RCC 7860 (cell line): ENCODE measurements at regions not wholly inside any gene's neighbourhood (a gene's known extent, or its start where the extent isn't known, plus 50 kb on each side); places are given as distances from the start of the nearest gene placed in this dataset.
"Not testable (repeated sequence)": the region's sequence is repeated elsewhere in the genome, so short reads cannot be mapped to it uniquely, and the experiment has no call there.

Experiments used
- DNase-seq: peaks from one replicate; pipeline ENCODE4 v3.0.0-alpha.2; 2015; ENCODE audit warnings: low spot score
- FAIRE-seq: peaks from 2 replicates; lab custom pipeline; 2012; peaks lifted over from hg19 to GRCh38; lab: Jason Lieb, UNC

- DNase-seq, result no peak
- FAIRE-seq, result no peak
Measured at GRCh38 chr1:211206981-211207380, 52.2 kb upstream of the RCOR3 start.

- DNase-seq (no peak), FAIRE-seq (no peak)
Measured at GRCh38 chr1:211200311-211200710, 58.9 kb upstream of the RCOR3 start.

- FAIRE-seq (no peak), DNase-seq (no peak)
Measured at GRCh38 chr1:211198880-211199279, 60.3 kb upstream of the RCOR3 start.

- DNase-seq (peak; percentile 39), FAIRE-seq (no peak)
Measured at GRCh38 chr1:211198111-211198510, 61.1 kb upstream of the RCOR3 start.

DNA sequence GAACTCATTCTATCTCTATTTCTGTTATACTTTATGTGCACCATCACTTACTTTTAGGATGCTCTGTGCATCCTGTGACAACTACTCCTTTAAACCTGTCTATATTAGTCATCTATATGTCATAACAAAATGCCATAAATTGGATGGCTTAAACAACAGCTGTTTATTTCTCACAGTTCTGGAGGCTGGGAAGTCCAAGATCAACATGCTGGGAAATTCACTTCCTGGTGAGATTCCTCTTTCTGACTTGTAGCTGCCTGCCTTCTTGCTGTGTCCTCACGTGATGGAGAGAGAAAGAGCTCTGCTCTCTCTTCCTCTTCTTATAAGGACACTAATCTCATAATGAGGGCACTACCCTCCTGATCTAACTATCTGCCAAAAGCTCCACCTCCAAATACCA lies 62.3 kb upstream of the RCOR3 start:
- DNase-seq, result no peak
- no peak for FAIRE-seq

DNA sequence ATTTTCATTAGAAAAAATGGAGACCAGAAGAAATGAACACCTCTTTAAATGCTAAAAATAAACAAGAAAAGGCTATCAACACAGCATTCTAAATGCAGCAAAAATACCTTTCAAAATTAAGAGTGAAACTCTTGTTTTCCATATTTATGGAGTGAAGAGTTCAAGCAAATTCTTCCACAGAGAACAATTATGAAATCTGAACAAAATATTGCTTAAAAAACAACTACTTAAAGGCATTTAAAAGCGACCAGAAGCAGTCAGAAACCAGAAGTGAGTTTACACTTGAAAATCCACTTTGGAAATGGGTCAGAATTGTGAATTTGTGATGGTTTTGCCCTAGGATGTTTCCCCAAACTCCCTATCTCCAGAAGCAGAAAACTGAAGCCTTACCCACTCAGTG lies 60.9 kb upstream of the KCNH1 start:
- DNase-seq (no peak), FAIRE-seq (no peak)

GRCh38 chr1:211192227-211192626 lies 58.3 kb upstream of the KCNH1 start:
- no peak for FAIRE-seq
- DNase-seq, result no peak

- not testable (repeated sequence) for FAIRE-seq, DNase-seq
Measured at GRCh38 chr1:211188721-211189120, 54.8 kb upstream of the KCNH1 start.

DNA sequence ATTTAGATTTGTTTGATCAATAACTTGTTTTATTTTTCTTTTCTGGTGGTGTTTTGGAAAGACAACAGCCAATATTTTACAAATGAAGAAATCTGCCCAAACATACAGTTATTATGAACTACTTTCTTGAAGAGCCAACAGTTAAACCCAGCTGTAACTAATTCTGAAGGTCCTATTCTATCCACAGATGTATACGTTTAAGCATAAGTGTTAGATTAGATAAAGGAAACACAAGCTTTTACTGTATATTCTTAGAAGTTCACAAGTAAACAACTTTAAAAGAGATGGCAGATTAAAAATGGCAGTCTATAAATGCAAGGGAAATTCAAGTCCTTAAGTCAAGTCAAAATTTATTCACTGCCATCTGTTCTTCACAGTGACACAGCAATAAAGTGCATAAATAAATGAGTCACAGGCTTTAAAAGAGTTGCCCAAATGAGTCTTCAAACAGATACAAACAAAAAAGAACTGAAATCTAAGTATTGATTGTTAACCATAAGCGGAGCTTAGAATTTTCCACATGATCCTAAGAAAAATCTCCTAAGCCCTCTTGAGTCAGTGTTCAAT lies 49.9 kb upstream of the KCNH1 start:
- no peak for FAIRE-seq
- no peak for DNase-seq
